Suprapubic skin (tissue), 4 donors: ENCODE measurements at regions not wholly inside any gene's neighbourhood (a gene's known extent, or its start where the extent isn't known, plus 50 kb on each side); places are given as distances from the start of the nearest gene placed in this dataset.

ENCODE experiments used
- DNase-seq, 2 donors: peaks; one replicate each; pipeline ENCODE4 v3.0.0-alpha.2; 2019; ENCODE audit warnings: low spot score in 2 of 2
- H3K27ac ChIP-seq: fragments of 200-600 bp; sonication (generic); one replicate; pipeline ENCODE4 v1.5.1; 2019
- H3K27me3 ChIP-seq: fragments of 200-600 bp; sonication (generic); one replicate; pipeline ENCODE4 v1.5.1; 2019
- H3K36me3 ChIP-seq: fragments of 200-600 bp; sonication (generic); one replicate; pipeline ENCODE4 v1.5.1; 2019
- H3K4me1 ChIP-seq: fragments of 200-600 bp; sonication (generic); one replicate; pipeline ENCODE4 v1.5.1; 2019
- H3K4me3 ChIP-seq: fragments of 200-600 bp; sonication (generic); one replicate; pipeline ENCODE4 v1.5.1; 2019; ENCODE audit warnings: mild to moderate bottlenecking
- H3K9me3 ChIP-seq: fragments of 200-600 bp; sonication (generic); one replicate; pipeline ENCODE4 v1.5.1; 2019
- CTCF ChIP-seq, 2 donors: fragments of 200-600 bp in 1 of 2; fragments of 450-650 bp in 1 of 2; sonication (generic) in 1 of 2; IDR thresholded peaks; one replicate each; pipeline ENCODE4 v1.5.1; 2016 to 2019; ENCODE audit warnings: antibody characterized with exemption in 2 of 2, mild to moderate bottlenecking in 1 of 2, moderate library complexity in 1 of 2
- EP300 ChIP-seq: sonication (generic); formaldehyde crosslinking; IDR thresholded peaks from one replicate; pipeline ENCODE4 v1.6.1; 2017; ENCODE audit warnings: antibody characterized with exemption
- POLR2A ChIP-seq, 2 donors: fragments of 450-650 bp; IDR thresholded peaks; one replicate each; pipeline ENCODE4 v1.6.1; 2017; ENCODE audit warnings: antibody characterized with exemption in 2 of 2, mild to moderate bottlenecking in 2 of 2, moderate library complexity in 2 of 2
- POLR2AphosphoS5 ChIP-seq, 3 donors: sonication (generic); formaldehyde crosslinking; IDR thresholded peaks; one replicate each; pipeline ENCODE4 v1.6.1; 2017; ENCODE audit warnings: antibody characterized with exemption in 3 of 3
- WGBS: methylation state at CpG from one replicate; pipeline ENCODE4 v1.1.5; 2018; 5-methylcytosine and 5-hydroxymethylcytosine counted together

- DNase-seq = no peak
- TF ChIP-seq POLR2A (IDR thresholded peaks at IDR 0.05) = no peak
- TF ChIP-seq POLR2AphosphoS5 (IDR thresholded peaks at IDR 0.05) = no peak
- no peak for TF ChIP-seq EP300
- TF ChIP-seq CTCF (IDR thresholded peaks at IDR 0.05) = no peak
- Histone ChIP-seq H3K4me3 (no peak overlapping the region), H3K36me3 (no peaks in the 10 kb centered on the region), H3K27me3 (no peaks in the 10 kb centered on the region), H3K9me3 (no peaks in the 10 kb centered on the region), H3K27ac (no peak overlapping the region), H3K4me1 (no peaks in the 10 kb centered on the region)
These were observed 144.0 kb upstream of the OBI1 start for GRCh38 chr13:78802912-78803311.

- no peak for DNase-seq
- TF ChIP-seq POLR2AphosphoS5 (IDR thresholded peaks at IDR 0.05) (no peak), CTCF (IDR thresholded peaks at IDR 0.05) (no peak), POLR2A (IDR thresholded peaks at IDR 0.05) (no peak), EP300 (no peak)
These were observed 128.2 kb upstream of the OBI1 start for GRCh38 chr13:78787190-78787589.

GRCh38 chr13:78786459-78786858 is 127.5 kb upstream of the OBI1 start:
- no peak for DNase-seq
- Histone ChIP-seq H3K4me3 (no peak overlapping the region), H3K9me3 (no peaks in the 10 kb centered on the region), H3K27ac (no peak overlapping the region), H3K27me3 (no peaks in the 10 kb centered on the region), H3K36me3 (no peaks in the 10 kb centered on the region), H3K4me1 (no peaks in the 10 kb centered on the region)
- WGBS = 41% methylated on average over 1 of the region's 1 CpG
- TF ChIP-seq POLR2AphosphoS5 (IDR thresholded peaks at IDR 0.05) (no peak), CTCF (IDR thresholded peaks at IDR 0.05) (no peak), EP300 (no peak), POLR2A (IDR thresholded peaks at IDR 0.05) (no peak)

More at GRCh38 chr13:78787190-78787589, 128.2 kb upstream of the OBI1 start:
- Histone ChIP-seq H3K4me1 (no peaks in the 10 kb centered on the region), H3K36me3 (no peaks in the 10 kb centered on the region), H3K27ac (no peak overlapping the region), H3K27me3 (no peaks in the 10 kb centered on the region), H3K9me3 (no peaks in the 10 kb centered on the region), H3K4me3 (no peak overlapping the region)
- WGBS = 18% methylated on average over 8 of the region's 8 CpGs

GRCh38 chr13:78785764-78786163 is 126.8 kb upstream of the OBI1 start:
- Histone ChIP-seq H3K36me3 (no peaks in the 10 kb centered on the region), H3K27me3 (no peaks in the 10 kb centered on the region), H3K27ac (no peak overlapping the region), H3K4me1 (no peaks in the 10 kb centered on the region), H3K4me3 (no peak overlapping the region), H3K9me3 (no peaks in the 10 kb centered on the region)
- TF ChIP-seq CTCF (IDR thresholded peaks at IDR 0.05) (no peak), POLR2A (IDR thresholded peaks at IDR 0.05) (no peak), POLR2AphosphoS5 (IDR thresholded peaks at IDR 0.05) (no peak), EP300 (no peak)
- DNase-seq = no peak
- 88% methylated on average over 4 of the region's 4 CpGs for WGBS

GRCh38 chr13:78784014-78784750 is 125.2 kb upstream of the OBI1 start:
- H3K27ac ChIP-seq = no peak overlapping the region
- no peak overlapping the region for H3K4me3 ChIP-seq
- WGBS = 43% methylated on average over 6 of the region's 6 CpGs

More at GRCh38 chr13:78784014-78784750, 125.2 kb upstream of the OBI1 start:
- Histone ChIP-seq H3K4me1 (no peaks in the 10 kb centered on the region), H3K36me3 (no peaks in the 10 kb centered on the region), H3K27me3 (peaks cover 2% of the 10 kb centered on the region), H3K9me3 (no peaks in the 10 kb centered on the region)
- no peak for TF ChIP-seq POLR2A (IDR thresholded peaks at IDR 0.05)
- TF ChIP-seq EP300 = no peak
- TF ChIP-seq POLR2AphosphoS5 (IDR thresholded peaks at IDR 0.05) = no peak
- TF ChIP-seq CTCF (IDR thresholded peaks at IDR 0.05) = no peak
- no peak for DNase-seq
